ENCODE measurements at regions not wholly inside any gene's neighbourhood (a gene's known extent, or its start where the extent isn't known, plus 50 kb on each side); places are given as distances from the start of the nearest gene placed in this dataset.

GRCh38 chr5:1672396-1672795 is 127.2 kb downstream of the MRPL36 start:
- peaks cover 53% of the 10 kb centered on the region for H3K27me3 Mint-ChIP-seq
- Histone ChIP-seq H3K4me1 (ENCODE audit: control insufficient read depth in 2 of 2, insufficient read depth in 2 of 2, low read length in 2 of 2) (peaks cover 6% of the 10 kb centered on the region in 2 donors), H3K36me3 (replicated peaks in 1 of 2; ENCODE audit: control extremely low read depth in 1 of 2, control insufficient read depth in 1 of 2, extremely low read depth in 1 of 2, insufficient read depth in 2 of 2, low read length in 1 of 2) (no peaks in the 10 kb centered on the region)

DNA sequence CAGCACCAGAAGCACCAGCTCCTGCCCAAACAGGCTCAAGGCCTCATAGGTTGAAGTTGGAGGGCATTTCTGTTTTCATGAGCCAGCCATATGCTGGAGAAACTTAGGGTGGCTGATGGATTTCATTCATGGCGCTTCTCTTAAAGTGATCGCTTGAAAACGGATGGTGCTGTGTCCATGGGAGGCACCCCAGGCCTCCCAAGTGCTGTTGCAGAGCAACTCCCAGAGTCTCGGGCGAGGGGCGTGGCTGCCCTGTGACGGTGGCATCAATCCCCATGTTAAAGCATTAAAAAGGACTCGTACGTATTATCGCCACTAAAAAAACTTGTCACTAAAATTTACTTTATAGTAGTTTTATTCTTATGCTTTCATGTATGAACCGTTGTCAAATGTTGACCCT is 128.3 kb downstream of the MRPL36 start:
- TF ChIP-seq EZH2 (IDR thresholded peaks at IDR 0.05; ENCODE audit: borderline replicate concordance, insufficient read depth, low read depth, low read length, poor library complexity, severe bottlenecking): no peak
- TF ChIP-seq, protein P1, sequence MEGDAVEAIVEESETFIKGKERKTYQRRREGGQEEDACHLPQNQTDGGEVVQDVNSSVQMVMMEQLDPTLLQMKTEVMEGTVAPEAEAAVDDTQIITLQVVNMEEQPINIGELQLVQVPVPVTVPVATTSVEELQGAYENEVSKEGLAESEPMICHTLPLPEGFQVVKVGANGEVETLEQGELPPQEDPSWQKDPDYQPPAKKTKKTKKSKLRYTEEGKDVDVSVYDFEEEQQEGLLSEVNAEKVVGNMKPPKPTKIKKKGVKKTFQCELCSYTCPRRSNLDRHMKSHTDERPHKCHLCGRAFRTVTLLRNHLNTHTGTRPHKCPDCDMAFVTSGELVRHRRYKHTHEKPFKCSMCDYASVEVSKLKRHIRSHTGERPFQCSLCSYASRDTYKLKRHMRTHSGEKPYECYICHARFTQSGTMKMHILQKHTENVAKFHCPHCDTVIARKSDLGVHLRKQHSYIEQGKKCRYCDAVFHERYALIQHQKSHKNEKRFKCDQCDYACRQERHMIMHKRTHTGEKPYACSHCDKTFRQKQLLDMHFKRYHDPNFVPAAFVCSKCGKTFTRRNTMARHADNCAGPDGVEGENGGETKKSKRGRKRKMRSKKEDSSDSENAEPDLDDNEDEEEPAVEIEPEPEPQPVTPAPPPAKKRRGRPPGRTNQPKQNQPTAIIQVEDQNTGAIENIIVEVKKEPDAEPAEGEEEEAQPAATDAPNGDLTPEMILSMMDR (IDR thresholded peaks at IDR 0.05): no peak
- Histone ChIP-seq H3K9ac (ENCODE audit: low read length) (no peak overlapping the region), H3K4me1 (ENCODE audit: control insufficient read depth in 2 of 2, insufficient read depth in 2 of 2, low read length in 2 of 2) (peaks cover 12% of the 10 kb centered on the region in 2 donors), H3K27me3 (replicated peaks in 1 of 4; ENCODE audit: control extremely low read depth in 1 of 4, control insufficient read depth in 3 of 4, insufficient read depth in 4 of 4, low read length in 3 of 4) (peaks cover 0 to 46% (median 19%) of the 10 kb centered on the region in 4 experiments), H4K20me1 (ENCODE audit: control insufficient read depth, insufficient read depth, low read length, poor library complexity, severe bottlenecking) (no peaks in the 10 kb centered on the region), H2AFZ (ENCODE audit: insufficient read depth, low read depth, low read length, poor library complexity, severe bottlenecking) (no peak overlapping the region), H3K4me2 (replicated peaks; ENCODE audit: low read depth, low read length, poor library complexity, severe bottlenecking) (no peak overlapping the region), H3K4me3 (ENCODE audit: control extremely low read depth in 1 of 5, extremely low read depth in 1 of 5, insufficient read depth in 1 of 5, low read depth in 2 of 5, low read length in 4 of 5) (no peak overlapping the region), H3K9me3 (ENCODE audit: control extremely low read depth in 1 of 3, control insufficient read depth in 2 of 3, insufficient read depth in 1 of 3, low read length in 2 of 3) (peaks cover 0 to 5% (median 0%) of the 10 kb centered on the region in 3 donors), H3K79me2 (ENCODE audit: control insufficient read depth, insufficient read depth, low read length) (no peaks in the 10 kb centered on the region), H3K27ac (ENCODE audit: low read length in 2 of 2) (no peak overlapping the region), H3K36me3 (replicated peaks in 1 of 2; ENCODE audit: control extremely low read depth in 1 of 2, control insufficient read depth in 1 of 2, extremely low read depth in 1 of 2, insufficient read depth in 2 of 2, low read length in 1 of 2) (no peaks in the 10 kb centered on the region)
- H3K4me1 Mint-ChIP-seq: peaks cover 8% of the 10 kb centered on the region
- H3K27ac Mint-ChIP-seq: no peak overlapping the region
- H3K4me3 Mint-ChIP-seq: no peak overlapping the region
- 95% methylated on average over 4 of the region's 11 CpGs for WGBS (ENCODE audit: insufficient coverage)
- intact Hi-C loops (cut with micrococcal nuclease): no loop called here
- POLR2A ChIA-PET: no interaction called here
- peaks cover 53% of the 10 kb centered on the region for H3K27me3 Mint-ChIP-seq
- no peaks in the 10 kb centered on the region for H3K9me3 Mint-ChIP-seq (ENCODE audit: insufficient read depth)
- no peak for DNase-seq
- no peak for ATAC-seq (ENCODE audit: low read depth)
- CTCF ChIA-PET: no interaction called here

More at GRCh38 chr5:1672396-1672795, 127.2 kb downstream of the MRPL36 start:
- H3K4me2 ChIP-seq (replicated peaks; ENCODE audit: low read depth, low read length, poor library complexity, severe bottlenecking): no peak overlapping the region
- H3K4me1 Mint-ChIP-seq: peaks cover 4% of the 10 kb centered on the region
- no peaks in the 10 kb centered on the region for H3K9me3 Mint-ChIP-seq (ENCODE audit: insufficient read depth)
- peaks cover 0 to 39% (median 16%) of the 10 kb centered on the region in 4 experiments for H3K27me3 ChIP-seq (replicated peaks in 1 of 4; ENCODE audit: control extremely low read depth in 1 of 4, control insufficient read depth in 3 of 4, insufficient read depth in 4 of 4, low read length in 3 of 4)
- POLR2A ChIA-PET: no interaction called here
- H3K27ac ChIP-seq (ENCODE audit: low read length in 2 of 2): no peak overlapping the region
- WGBS (ENCODE audit: insufficient coverage): 70% methylated on average over 14 of the region's 14 CpGs
- no peak overlapping the region for H3K4me3 ChIP-seq (ENCODE audit: control extremely low read depth in 1 of 5, extremely low read depth in 1 of 5, insufficient read depth in 1 of 5, low read depth in 2 of 5, low read length in 4 of 5)
- CTCF ChIA-PET: no interaction called here
- no peak overlapping the region for H3K9ac ChIP-seq (ENCODE audit: low read length)
- no peak overlapping the region for H3K27ac Mint-ChIP-seq
- no peak overlapping the region for H3K4me3 Mint-ChIP-seq
- no peak for TF ChIP-seq EZH2 (IDR thresholded peaks at IDR 0.05; ENCODE audit: borderline replicate concordance, insufficient read depth, low read depth, low read length, poor library complexity, severe bottlenecking)
- TF ChIP-seq, protein P1 (IDR thresholded peaks at IDR 0.05): no peak
- peaks cover 0 to 5% (median 0%) of the 10 kb centered on the region in 3 donors for H3K9me3 ChIP-seq (ENCODE audit: control extremely low read depth in 1 of 3, control insufficient read depth in 2 of 3, insufficient read depth in 1 of 3, low read length in 2 of 3)
- H3K79me2 ChIP-seq (ENCODE audit: control insufficient read depth, insufficient read depth, low read length): no peaks in the 10 kb centered on the region
- intact Hi-C loops (cut with micrococcal nuclease): no loop called here
- no peak overlapping the region for H2AFZ ChIP-seq (ENCODE audit: insufficient read depth, low read depth, low read length, poor library complexity, severe bottlenecking)
- ATAC-seq (ENCODE audit: low read depth): no peak
- H4K20me1 ChIP-seq (ENCODE audit: control insufficient read depth, insufficient read depth, low read length, poor library complexity, severe bottlenecking): no peaks in the 10 kb centered on the region
- no peak for DNase-seq
